Esophagus squamous epithelium (tissue), 5 donors: ENCODE measurements at regions not wholly inside any gene's neighbourhood (a gene's known extent, or its start where the extent isn't known, plus 50 kb on each side); places are given as distances from the start of the nearest gene placed in this dataset.

Source experiments
- DNase-seq: peaks from one replicate; lab custom pipeline; 2025; lab: John Stamatoyannopoulos, UW
- H3K27ac ChIP-seq, 4 donors: fragments of 200-600 bp; sonication (generic); one replicate each; pipeline ENCODE4 v1.5.1; 2016 to 2019; ENCODE audit warnings: mild to moderate bottlenecking in 1 of 4
- H3K27me3 ChIP-seq, 4 donors: fragments of 200-600 bp; sonication (generic); 1 replicate in 3 of 4; 2 replicates in 1 of 4; pipeline versions ENCODE4 v1.5.1 to v1.6.0; 2017 to 2021; ENCODE audit warnings: antibody characterized with exemption in 1 of 4
- H3K36me3 ChIP-seq, 3 donors: fragments of 200-600 bp; sonication (generic); one replicate each; pipeline ENCODE4 v1.5.1; 2016 to 2019
- H3K4me1 ChIP-seq, 3 donors: fragments of 200-600 bp; sonication (generic); one replicate each; pipeline ENCODE4 v1.5.1; 2017 to 2019
- H3K4me3 ChIP-seq, 4 donors: fragments of 200-600 bp; sonication (generic); 1 replicate in 3 of 4; 2 replicates in 1 of 4; pipeline ENCODE4 v1.5.1; 2016 to 2019; ENCODE audit warnings: mild to moderate bottlenecking in 2 of 4, moderate library complexity in 1 of 4
- H3K9me3 ChIP-seq, 3 donors: fragments of 200-600 bp; sonication (generic); one replicate each; pipeline ENCODE4 v1.5.1; 2016 to 2019
- CTCF ChIP-seq, 6 experiments: fragments of 450-650 bp in 4 of 6; fragments of 200-600 bp in 2 of 6; sonication (generic) in 2 of 6; IDR thresholded peaks; one replicate each; pipeline ENCODE4 v1.5.1; 2016 to 2019; ENCODE audit warnings: antibody characterized with exemption in 6 of 6, mild to moderate bottlenecking in 4 of 6, moderate library complexity in 4 of 6
- POLR2A ChIP-seq, 4 donors: fragments of 450-650 bp; IDR thresholded peaks; one replicate each; pipeline ENCODE4 v1.6.1; 2017; ENCODE audit warnings: antibody characterized with exemption in 4 of 4, mild to moderate bottlenecking in 4 of 4, moderate library complexity in 3 of 4
- WGBS, 2 donors: methylation state at CpG; one replicate each; pipeline ENCODE4 v1.1.5; 2018; 5-methylcytosine and 5-hydroxymethylcytosine counted together
- intact Hi-C: fragments of 100-400 bp; cut with DNase I; formaldehyde crosslinking; loops from one replicate; pipeline ENCODE4 v1.15.0; 2022
- donor health status: DM: yes; HTN: yes; CAD: no.

- 52 to 64% methylated on average over 4 of the region's 4 CpGs for WGBS, 2 donors
- no peaks in the 10 kb centered on the region for H3K9me3 ChIP-seq
- TF ChIP-seq CTCF (IDR thresholded peaks at IDR 0.05) = no peak
- TF ChIP-seq POLR2A (IDR thresholded peaks at IDR 0.05) = no peak
Measured at GRCh38 chr4:45346816-45347435, 620.6 kb upstream of the GNPDA2 start.

GRCh38 chr4:45345558-45345957, 619.2 kb upstream of the GNPDA2 start:
- Histone ChIP-seq H3K9me3 (no peaks in the 10 kb centered on the region), H3K36me3 (no peaks in the 10 kb centered on the region), H3K4me1 (no peaks in the 10 kb centered on the region), H3K4me3 (no peak overlapping the region), H3K27me3 (no peaks in the 10 kb centered on the region), H3K27ac (no peak overlapping the region)
- no peak for DNase-seq
- intact Hi-C loops = no loop called here
- WGBS, 2 donors = 57 to 63% methylated on average over 5 of the region's 5 CpGs
- TF ChIP-seq POLR2A (IDR thresholded peaks at IDR 0.05) (no peak), CTCF (IDR thresholded peaks at IDR 0.05) (no peak)

More at GRCh38 chr4:45346816-45347435, 620.6 kb upstream of the GNPDA2 start:
- intact Hi-C loops = no loop called here
- DNase-seq = no peak
- H3K27ac ChIP-seq = no peak overlapping the region
- H3K27me3 ChIP-seq = no peaks in the 10 kb centered on the region
- no peak overlapping the region for H3K4me3 ChIP-seq
- no peaks in the 10 kb centered on the region for H3K4me1 ChIP-seq
- H3K36me3 ChIP-seq = no peaks in the 10 kb centered on the region

- H3K4me1 ChIP-seq = no peaks in the 10 kb centered on the region
- 63 to 71% methylated on average over 5 of the region's 5 CpGs for WGBS, 2 donors
- intact Hi-C loops = no loop called here
- no peak overlapping the region for H3K27ac ChIP-seq
- TF ChIP-seq CTCF (IDR thresholded peaks at IDR 0.05) (no peak), POLR2A (IDR thresholded peaks at IDR 0.05) (no peak)
- H3K9me3 ChIP-seq = no peaks in the 10 kb centered on the region
- no peak overlapping the region for H3K4me3 ChIP-seq
- no peaks in the 10 kb centered on the region for H3K36me3 ChIP-seq
- no peaks in the 10 kb centered on the region for H3K27me3 ChIP-seq
- DNase-seq = no peak
Measured at GRCh38 chr4:45331802-45332201, 605.4 kb upstream of the GNPDA2 start.

GRCh38 chr4:45327544-45327943, 601.2 kb upstream of the GNPDA2 start:
- H3K27ac ChIP-seq = no peak overlapping the region
- H3K27me3 ChIP-seq = no peaks in the 10 kb centered on the region
- no peaks in the 10 kb centered on the region for H3K4me1 ChIP-seq
- H3K9me3 ChIP-seq = no peaks in the 10 kb centered on the region
- TF ChIP-seq POLR2A (IDR thresholded peaks at IDR 0.05) = no peak
- no peak for TF ChIP-seq CTCF (IDR thresholded peaks at IDR 0.05)
- no peaks in the 10 kb centered on the region for H3K36me3 ChIP-seq
- intact Hi-C loops = no loop called here
- no peak for DNase-seq
- H3K4me3 ChIP-seq = no peak overlapping the region

- H3K4me1 ChIP-seq = no peaks in the 10 kb centered on the region
- no peaks in the 10 kb centered on the region for H3K9me3 ChIP-seq
- no peaks in the 10 kb centered on the region for H3K27me3 ChIP-seq
- TF ChIP-seq CTCF (IDR thresholded peaks at IDR 0.05) (no peak), POLR2A (IDR thresholded peaks at IDR 0.05) (no peak)
- H3K4me3 ChIP-seq = no peak overlapping the region
- H3K36me3 ChIP-seq = no peaks in the 10 kb centered on the region
- intact Hi-C loops = no loop called here
- H3K27ac ChIP-seq = no peak overlapping the region
- no peak for DNase-seq
- WGBS, 2 donors = 64 to 67% methylated on average over 6 of the region's 6 CpGs
Measured at GRCh38 chr4:45324455-45325417, 598.4 kb upstream of the GNPDA2 start.
